ENCODE measurements at regions not wholly inside any gene's neighbourhood (a gene's known extent, or its start where the extent isn't known, plus 50 kb on each side); places are given as distances from the start of the nearest gene placed in this dataset.

- no peak for TF ChIP-seq CTCF (conservative IDR thresholded peaks at IDR 0.05; ENCODE audit: low read depth, low read length)
- TF ChIP-seq EZH2 (IDR thresholded peaks at IDR 0.05; ENCODE audit: low read length, unreplicated experiment): no peak
- TF ChIP-seq EZH2phosphoT487 (IDR thresholded peaks at IDR 0.05; ENCODE audit: borderline replicate concordance, low read length): no peak
Measured at GRCh38 chr12:24172773-24173066, 223.2 kb upstream of the SOX5 start.

Measured in PC-3 (cell line).